K562 (cell line): ENCODE measurements at regions not wholly inside any gene's neighbourhood (a gene's known extent, or its start where the extent isn't known, plus 50 kb on each side); places are given as distances from the start of the nearest gene placed in this dataset.

Experiments
- FIP1L1 ChIP-seq: fragments of 200-400 bp; formaldehyde crosslinking; IDR thresholded peaks from 2 replicates; pipeline ENCODE4 v1.6.1; 2018; ENCODE audit warnings: mild to moderate bottlenecking, low read depth, low read length; ENCODE audit not compliant: poor library complexity, severe bottlenecking
- IRF2 ChIP-seq: sonication (generic); formaldehyde crosslinking; IDR thresholded peaks from 2 replicates; pipeline ENCODE4 v1.8.1; 2022; ENCODE audit warnings: mild to moderate bottlenecking, missing genetic modification reagents
- KAT8 ChIP-seq: fragments of 450-650 bp; IDR thresholded peaks from 2 replicates; pipeline ENCODE4 v1.6.1; 2016; ENCODE audit warnings: low read depth, mild to moderate bottlenecking
- MAFK ChIP-seq: IDR thresholded peaks from 2 replicates; pipeline ENCODE4 v1.6.1; 2011; ENCODE audit warnings: low read length, improper control_type of control experiment
- NFE2 ChIP-seq: IDR thresholded peaks from 2 replicates; pipeline ENCODE4 v1.6.1; 2014; ENCODE audit warnings: antibody characterized with exemption, low read depth
- POLR3A ChIP-seq: IDR thresholded peaks from 2 replicates; pipeline ENCODE4 v1.6.1; 2011; ENCODE audit warnings: borderline replicate concordance, mild to moderate bottlenecking, moderate library complexity; ENCODE audit not compliant: insufficient read length, insufficient read depth; ENCODE audit errors: extremely low read depth
- RBM14 ChIP-seq: fragments of 200-400 bp; formaldehyde crosslinking; IDR thresholded peaks from 2 replicates; pipeline ENCODE4 v1.6.1; 2018; ENCODE audit warnings: low read depth, mild to moderate bottlenecking, low read length, moderate library complexity, borderline replicate concordance; ENCODE audit not compliant: insufficient read depth
- SRSF9 ChIP-seq: fragments of 200-400 bp; formaldehyde crosslinking; IDR thresholded peaks from 2 replicates; pipeline ENCODE4 v1.6.1; 2017; ENCODE audit warnings: low read depth, low read length, borderline replicate concordance
- ZNF121 ChIP-seq: sonication (generic); formaldehyde crosslinking; conservative IDR thresholded peaks from 2 replicates; pipeline ENCODE4 v1.8.0; 2022; ENCODE audit warnings: missing genetic modification reagents
- TF ChIP-seq, protein P1 (sequence below): fragments of 450-650 bp; IDR thresholded peaks from 2 replicates; pipeline ENCODE4 v1.6.1; 2016; ENCODE audit warnings: borderline replicate concordance
- TF ChIP-seq, protein P2 (sequence below): fragments of 450-650 bp; IDR thresholded peaks from 2 replicates; pipeline ENCODE4 v1.6.1; 2018; ENCODE audit not compliant: partially characterized antibody
- TF ChIP-seq, protein P3 (sequence below): sonication (generic); formaldehyde crosslinking; IDR thresholded peaks from 2 replicates; pipeline ENCODE4 v1.8.0; 2023; ENCODE audit warnings: mild to moderate bottlenecking, missing genetic modification reagents

DNA sequence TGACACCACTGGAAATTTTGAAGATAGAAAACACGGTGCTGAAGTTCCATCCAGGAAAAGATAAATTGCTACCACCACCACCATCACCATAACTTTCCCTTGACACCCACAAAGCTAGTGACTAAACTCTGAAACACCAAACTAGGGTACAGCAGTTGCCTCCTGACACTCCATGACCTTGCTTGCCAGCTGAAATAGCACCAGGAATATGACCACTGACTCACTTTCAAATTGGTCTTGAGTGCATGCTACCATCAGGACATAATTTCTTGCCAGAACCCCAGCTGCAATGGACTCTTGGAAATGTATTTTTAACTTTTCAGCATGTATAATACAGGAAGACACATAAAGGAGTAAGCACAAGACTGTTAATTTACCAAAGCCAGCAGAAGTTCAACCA lies 283.3 kb downstream of the CENPC start (continued):
- TF ChIP-seq, protein P1, sequence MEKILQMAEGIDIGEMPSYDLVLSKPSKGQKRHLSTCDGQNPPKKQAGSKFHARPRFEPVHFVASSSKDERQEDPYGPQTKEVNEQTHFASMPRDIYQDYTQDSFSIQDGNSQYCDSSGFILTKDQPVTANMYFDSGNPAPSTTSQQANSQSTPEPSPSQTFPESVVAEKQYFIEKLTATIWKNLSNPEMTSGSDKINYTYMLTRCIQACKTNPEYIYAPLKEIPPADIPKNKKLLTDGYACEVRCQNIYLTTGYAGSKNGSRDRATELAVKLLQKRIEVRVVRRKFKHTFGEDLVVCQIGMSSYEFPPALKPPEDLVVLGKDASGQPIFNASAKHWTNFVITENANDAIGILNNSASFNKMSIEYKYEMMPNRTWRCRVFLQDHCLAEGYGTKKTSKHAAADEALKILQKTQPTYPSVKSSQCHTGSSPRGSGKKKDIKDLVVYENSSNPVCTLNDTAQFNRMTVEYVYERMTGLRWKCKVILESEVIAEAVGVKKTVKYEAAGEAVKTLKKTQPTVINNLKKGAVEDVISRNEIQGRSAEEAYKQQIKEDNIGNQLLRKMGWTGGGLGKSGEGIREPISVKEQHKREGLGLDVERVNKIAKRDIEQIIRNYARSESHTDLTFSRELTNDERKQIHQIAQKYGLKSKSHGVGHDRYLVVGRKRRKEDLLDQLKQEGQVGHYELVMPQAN: no peak
- no peak for TF ChIP-seq POLR3A
- no peak for TF ChIP-seq IRF2 (CRISPR knock-in tag)
- no peak for TF ChIP-seq ZNF121 (CRISPR knock-in tag)
- no peak for TF ChIP-seq MAFK
- TF ChIP-seq FIP1L1: no peak
- no peak for TF ChIP-seq NFE2
- TF ChIP-seq SRSF9: no peak
- TF ChIP-seq, protein P2, sequence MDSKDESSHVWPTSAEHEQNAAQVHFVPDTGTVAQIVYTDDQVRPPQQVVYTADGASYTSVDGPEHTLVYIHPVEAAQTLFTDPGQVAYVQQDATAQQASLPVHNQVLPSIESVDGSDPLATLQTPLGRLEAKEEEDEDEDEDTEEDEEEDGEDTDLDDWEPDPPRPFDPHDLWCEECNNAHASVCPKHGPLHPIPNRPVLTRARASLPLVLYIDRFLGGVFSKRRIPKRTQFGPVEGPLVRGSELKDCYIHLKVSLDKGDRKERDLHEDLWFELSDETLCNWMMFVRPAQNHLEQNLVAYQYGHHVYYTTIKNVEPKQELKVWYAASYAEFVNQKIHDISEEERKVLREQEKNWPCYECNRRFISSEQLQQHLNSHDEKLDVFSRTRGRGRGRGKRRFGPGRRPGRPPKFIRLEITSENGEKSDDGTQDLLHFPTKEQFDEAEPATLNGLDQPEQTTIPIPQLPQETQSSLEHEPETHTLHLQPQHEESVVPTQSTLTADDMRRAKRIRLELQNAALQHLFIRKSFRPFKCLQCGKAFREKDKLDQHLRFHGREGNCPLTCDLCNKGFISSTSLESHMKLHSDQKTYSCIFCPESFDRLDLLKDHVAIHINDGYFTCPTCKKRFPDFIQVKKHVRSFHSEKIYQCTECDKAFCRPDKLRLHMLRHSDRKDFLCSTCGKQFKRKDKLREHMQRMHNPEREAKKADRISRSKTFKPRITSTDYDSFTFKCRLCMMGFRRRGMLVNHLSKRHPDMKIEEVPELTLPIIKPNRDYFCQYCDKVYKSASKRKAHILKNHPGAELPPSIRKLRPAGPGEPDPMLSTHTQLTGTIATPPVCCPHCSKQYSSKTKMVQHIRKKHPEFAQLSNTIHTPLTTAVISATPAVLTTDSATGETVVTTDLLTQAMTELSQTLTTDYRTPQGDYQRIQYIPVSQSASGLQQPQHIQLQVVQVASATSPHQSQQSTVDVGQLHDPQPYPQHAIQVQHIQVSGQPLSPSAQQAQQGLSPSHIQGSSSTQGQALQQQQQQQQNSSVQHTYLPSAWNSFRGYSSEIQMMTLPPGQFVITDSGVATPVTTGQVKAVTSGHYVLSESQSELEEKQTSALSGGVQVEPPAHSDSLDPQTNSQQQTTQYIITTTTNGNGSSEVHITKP: no peak
- TF ChIP-seq, protein P3, sequence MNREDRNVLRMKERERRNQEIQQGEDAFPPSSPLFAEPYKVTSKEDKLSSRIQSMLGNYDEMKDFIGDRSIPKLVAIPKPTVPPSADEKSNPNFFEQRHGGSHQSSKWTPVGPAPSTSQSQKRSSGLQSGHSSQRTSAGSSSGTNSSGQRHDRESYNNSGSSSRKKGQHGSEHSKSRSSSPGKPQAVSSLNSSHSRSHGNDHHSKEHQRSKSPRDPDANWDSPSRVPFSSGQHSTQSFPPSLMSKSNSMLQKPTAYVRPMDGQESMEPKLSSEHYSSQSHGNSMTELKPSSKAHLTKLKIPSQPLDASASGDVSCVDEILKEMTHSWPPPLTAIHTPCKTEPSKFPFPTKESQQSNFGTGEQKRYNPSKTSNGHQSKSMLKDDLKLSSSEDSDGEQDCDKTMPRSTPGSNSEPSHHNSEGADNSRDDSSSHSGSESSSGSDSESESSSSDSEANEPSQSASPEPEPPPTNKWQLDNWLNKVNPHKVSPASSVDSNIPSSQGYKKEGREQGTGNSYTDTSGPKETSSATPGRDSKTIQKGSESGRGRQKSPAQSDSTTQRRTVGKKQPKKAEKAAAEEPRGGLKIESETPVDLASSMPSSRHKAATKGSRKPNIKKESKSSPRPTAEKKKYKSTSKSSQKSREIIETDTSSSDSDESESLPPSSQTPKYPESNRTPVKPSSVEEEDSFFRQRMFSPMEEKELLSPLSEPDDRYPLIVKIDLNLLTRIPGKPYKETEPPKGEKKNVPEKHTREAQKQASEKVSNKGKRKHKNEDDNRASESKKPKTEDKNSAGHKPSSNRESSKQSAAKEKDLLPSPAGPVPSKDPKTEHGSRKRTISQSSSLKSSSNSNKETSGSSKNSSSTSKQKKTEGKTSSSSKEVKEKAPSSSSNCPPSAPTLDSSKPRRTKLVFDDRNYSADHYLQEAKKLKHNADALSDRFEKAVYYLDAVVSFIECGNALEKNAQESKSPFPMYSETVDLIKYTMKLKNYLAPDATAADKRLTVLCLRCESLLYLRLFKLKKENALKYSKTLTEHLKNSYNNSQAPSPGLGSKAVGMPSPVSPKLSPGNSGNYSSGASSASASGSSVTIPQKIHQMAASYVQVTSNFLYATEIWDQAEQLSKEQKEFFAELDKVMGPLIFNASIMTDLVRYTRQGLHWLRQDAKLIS (CRISPR knock-in tag): no peak
- no peak for TF ChIP-seq RBM14
- no peak for TF ChIP-seq KAT8
